ENCODE measurements at regions not wholly inside any gene's neighbourhood (a gene's known extent, or its start where the extent isn't known, plus 50 kb on each side); places are given as distances from the start of the nearest gene placed in this dataset.

- no peak for TF ChIP-seq CTCF (IDR thresholded peaks at IDR 0.05; ENCODE audit: low read depth, low read length, missing input control)
- TF ChIP-seq FOXA2 (IDR thresholded peaks at IDR 0.05) = no peak
Measured at GRCh38 chr4:130163701-130164100, 1067.7 kb downstream of the C4orf33 start.
